ENCODE measurements at regions not wholly inside any gene's neighbourhood (a gene's known extent, or its start where the extent isn't known, plus 50 kb on each side); places are given as distances from the start of the nearest gene placed in this dataset.

DNA sequence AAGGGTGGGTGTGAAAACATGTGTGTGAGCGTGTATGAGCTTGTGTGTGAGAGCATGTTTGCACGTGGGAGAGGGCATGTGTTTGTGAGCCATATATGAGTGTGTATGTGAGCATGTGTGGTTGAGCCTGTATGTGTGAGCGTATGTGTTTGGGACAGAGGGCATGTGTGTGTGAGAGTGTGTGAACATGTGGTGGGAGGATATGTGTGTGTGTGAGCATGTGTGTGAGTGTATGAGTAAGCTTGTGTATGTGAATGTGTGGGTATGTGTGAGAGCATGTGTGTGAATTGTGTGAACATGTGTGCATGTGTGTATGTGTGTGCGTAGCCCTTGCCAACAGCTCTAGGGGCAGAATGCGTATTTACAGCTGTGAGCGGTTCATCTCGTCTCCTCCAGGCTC, 163.0 kb downstream of the TMEM200C start:
- in situ Hi-C loops (cut with HindIII; ENCODE audit: low pct_unique_long_range_greater_than_20kb, low sequenced_read_pairs) = no loop called here
- H3K4me1 ChIP-seq (ENCODE audit: control insufficient read depth, insufficient read depth, low read length) = no peaks in the 10 kb centered on the region
- ChIA-PET POLR2A (no interaction called here), CTCF (no interaction called here)
- H3K4me3 ChIP-seq (ENCODE audit: low read depth in 2 of 2, low read length in 2 of 2) = no peak overlapping the region
- no peak for TF ChIP-seq POLR2AphosphoS5 (IDR thresholded peaks at IDR 0.05; ENCODE audit: low read depth, low read length)
- no peaks in the 10 kb centered on the region for H3K36me3 ChIP-seq (ENCODE audit: control insufficient read depth, insufficient read depth, low read length)
- BruUV-seq (replicated peaks) = no TSS peak
- no peaks in the 10 kb centered on the region for H3K27me3 ChIP-seq (ENCODE audit: control insufficient read depth, insufficient read depth, low read length)
- DNase-seq (ENCODE audit: low read depth, low spot score) (no peak), ATAC-seq (no peak)
- intact Hi-C loops (cut with micrococcal nuclease; ENCODE audit: unreplicated experiment) = no loop called here
- no peak overlapping the region for H3K27ac ChIP-seq (ENCODE audit: low read length)
- no peaks in the 10 kb centered on the region for H3K9me3 ChIP-seq (ENCODE audit: control insufficient read depth, insufficient read depth, low read depth, low read length)

- intact Hi-C loops (cut with micrococcal nuclease; ENCODE audit: unreplicated experiment) (no loop called here), in situ Hi-C loops (cut with HindIII; ENCODE audit: low pct_unique_long_range_greater_than_20kb, low sequenced_read_pairs) (no loop called here)
- POLR2A ChIA-PET = no interaction called here
- CTCF ChIA-PET = no interaction called here
- H3K36me3 ChIP-seq (ENCODE audit: control insufficient read depth, insufficient read depth, low read length) = no peaks in the 10 kb centered on the region
- BruUV-seq (replicated peaks) = no TSS peak
- H3K4me1 ChIP-seq (ENCODE audit: control insufficient read depth, insufficient read depth, low read length) = no peaks in the 10 kb centered on the region
- ATAC-seq (no peak), DNase-seq (ENCODE audit: low read depth, low spot score) (no peak)
- no peak overlapping the region for H3K27ac ChIP-seq (ENCODE audit: low read length)
- H3K4me3 ChIP-seq (ENCODE audit: low read depth in 2 of 2, low read length in 2 of 2) = no peak overlapping the region
- no peak for TF ChIP-seq POLR2AphosphoS5 (IDR thresholded peaks at IDR 0.05; ENCODE audit: low read depth, low read length)
- no peak for TF ChIP-seq REST (IDR thresholded peaks at IDR 0.05; ENCODE audit: insufficient read depth in 1 of 2, low read depth in 2 of 2, low read length in 1 of 2)
- TF ChIP-seq SIN3A (IDR thresholded peaks at IDR 0.05; ENCODE audit: borderline replicate concordance, insufficient read depth, low read depth, low read length) = no peak
- TF ChIP-seq, protein P1, sequence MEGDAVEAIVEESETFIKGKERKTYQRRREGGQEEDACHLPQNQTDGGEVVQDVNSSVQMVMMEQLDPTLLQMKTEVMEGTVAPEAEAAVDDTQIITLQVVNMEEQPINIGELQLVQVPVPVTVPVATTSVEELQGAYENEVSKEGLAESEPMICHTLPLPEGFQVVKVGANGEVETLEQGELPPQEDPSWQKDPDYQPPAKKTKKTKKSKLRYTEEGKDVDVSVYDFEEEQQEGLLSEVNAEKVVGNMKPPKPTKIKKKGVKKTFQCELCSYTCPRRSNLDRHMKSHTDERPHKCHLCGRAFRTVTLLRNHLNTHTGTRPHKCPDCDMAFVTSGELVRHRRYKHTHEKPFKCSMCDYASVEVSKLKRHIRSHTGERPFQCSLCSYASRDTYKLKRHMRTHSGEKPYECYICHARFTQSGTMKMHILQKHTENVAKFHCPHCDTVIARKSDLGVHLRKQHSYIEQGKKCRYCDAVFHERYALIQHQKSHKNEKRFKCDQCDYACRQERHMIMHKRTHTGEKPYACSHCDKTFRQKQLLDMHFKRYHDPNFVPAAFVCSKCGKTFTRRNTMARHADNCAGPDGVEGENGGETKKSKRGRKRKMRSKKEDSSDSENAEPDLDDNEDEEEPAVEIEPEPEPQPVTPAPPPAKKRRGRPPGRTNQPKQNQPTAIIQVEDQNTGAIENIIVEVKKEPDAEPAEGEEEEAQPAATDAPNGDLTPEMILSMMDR (IDR thresholded peaks at IDR 0.05) = no peak
- TF ChIP-seq TCF7L2 (IDR thresholded peaks at IDR 0.05; ENCODE audit: low read depth, low read length) = no peak
- no peaks in the 10 kb centered on the region for H3K9me3 ChIP-seq (ENCODE audit: control insufficient read depth, insufficient read depth, low read depth, low read length)
- no peaks in the 10 kb centered on the region for H3K27me3 ChIP-seq (ENCODE audit: control insufficient read depth, insufficient read depth, low read length)
Measured at GRCh38 chr18:5729983-5730699, 165.2 kb downstream of the TMEM200C start.

DNA sequence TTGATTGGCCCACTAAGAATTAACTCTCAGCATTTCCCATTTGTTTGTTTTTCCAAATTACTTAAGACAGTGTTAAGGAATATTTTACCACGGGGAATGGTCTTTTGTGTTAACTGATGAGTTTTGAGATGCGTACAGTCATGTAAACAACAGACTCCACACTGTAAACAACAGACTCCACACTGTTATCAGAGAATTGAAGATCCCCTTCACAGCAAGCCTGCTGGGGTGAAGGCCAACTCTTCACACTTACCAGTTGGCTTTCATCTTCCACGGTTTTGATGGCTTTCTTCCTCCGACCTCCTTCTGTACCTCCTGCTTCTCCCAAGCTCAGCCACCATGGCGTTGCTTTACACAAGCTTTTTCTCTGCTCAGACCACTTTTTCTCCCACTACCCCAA, 166.8 kb downstream of the TMEM200C start:
- BruUV-seq (replicated peaks) = no TSS peak
- TF ChIP-seq REST (IDR thresholded peaks at IDR 0.05; ENCODE audit: insufficient read depth in 1 of 2, low read depth in 2 of 2, low read length in 1 of 2) (no peak), TCF7L2 (IDR thresholded peaks at IDR 0.05; ENCODE audit: low read depth, low read length) (no peak), POLR2AphosphoS5 (IDR thresholded peaks at IDR 0.05; ENCODE audit: low read depth, low read length) (no peak), SIN3A (IDR thresholded peaks at IDR 0.05; ENCODE audit: borderline replicate concordance, insufficient read depth, low read depth, low read length) (no peak)
- TF ChIP-seq, protein P1 (IDR thresholded peaks at IDR 0.05) = no peak
- no peaks in the 10 kb centered on the region for H3K4me1 ChIP-seq (ENCODE audit: control insufficient read depth, insufficient read depth, low read length)
- CTCF ChIA-PET = no interaction called here
- in situ Hi-C loops (cut with HindIII; ENCODE audit: low pct_unique_long_range_greater_than_20kb, low sequenced_read_pairs) (no loop called here), intact Hi-C loops (cut with micrococcal nuclease; ENCODE audit: unreplicated experiment) (no loop called here)
- ATAC-seq = no peak
- no peak for DNase-seq (ENCODE audit: low read depth, low spot score)
- H3K9me3 ChIP-seq (ENCODE audit: control insufficient read depth, insufficient read depth, low read depth, low read length) = no peaks in the 10 kb centered on the region
- no peaks in the 10 kb centered on the region for H3K36me3 ChIP-seq (ENCODE audit: control insufficient read depth, insufficient read depth, low read length)
- H3K27ac ChIP-seq (ENCODE audit: low read length) = no peak overlapping the region
- POLR2A ChIA-PET = no interaction called here
- H3K4me3 ChIP-seq (ENCODE audit: low read depth in 2 of 2, low read length in 2 of 2) = no peak overlapping the region
- H3K27me3 ChIP-seq (ENCODE audit: control insufficient read depth, insufficient read depth, low read length) = no peaks in the 10 kb centered on the region

Measured in Panc1 (cell line).